ENCODE measurements at regions not wholly inside any gene's neighbourhood (a gene's known extent, or its start where the extent isn't known, plus 50 kb on each side); places are given as distances from the start of the nearest gene placed in this dataset.

DNA sequence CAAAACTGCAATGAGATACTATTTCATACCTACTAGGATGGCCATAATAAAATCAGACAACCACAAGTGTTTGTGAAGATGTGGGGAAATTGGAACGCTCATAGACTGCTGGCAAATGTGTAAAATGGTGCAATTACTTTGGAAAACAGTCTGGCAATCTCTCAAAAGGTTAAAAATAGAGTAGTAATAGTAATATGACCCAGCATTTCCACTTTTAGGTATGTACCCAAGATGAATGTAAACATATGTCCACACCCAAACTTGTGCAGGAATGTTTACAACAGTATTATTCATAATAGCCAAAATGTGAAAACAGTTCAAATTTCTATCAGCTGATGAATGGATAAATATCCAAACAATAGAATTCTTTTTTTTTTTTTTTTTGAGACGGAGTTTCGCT lies 731.6 kb upstream of the ANKRD30A start:
- Histone ChIP-seq H3K9me3 (no peaks in the 10 kb centered on the region), H3K27ac (no peak overlapping the region), H3K4me1 (no peaks in the 10 kb centered on the region), H3K36me3 (no peaks in the 10 kb centered on the region), H3K4me3 (no peak overlapping the region), H3K27me3 (no peaks in the 10 kb centered on the region)
- ATAC-seq (no peak), DNase-seq (no peak)
- no peak for TF ChIP-seq POLR2A (IDR thresholded peaks at IDR 0.05)
- TF ChIP-seq, protein P1, sequence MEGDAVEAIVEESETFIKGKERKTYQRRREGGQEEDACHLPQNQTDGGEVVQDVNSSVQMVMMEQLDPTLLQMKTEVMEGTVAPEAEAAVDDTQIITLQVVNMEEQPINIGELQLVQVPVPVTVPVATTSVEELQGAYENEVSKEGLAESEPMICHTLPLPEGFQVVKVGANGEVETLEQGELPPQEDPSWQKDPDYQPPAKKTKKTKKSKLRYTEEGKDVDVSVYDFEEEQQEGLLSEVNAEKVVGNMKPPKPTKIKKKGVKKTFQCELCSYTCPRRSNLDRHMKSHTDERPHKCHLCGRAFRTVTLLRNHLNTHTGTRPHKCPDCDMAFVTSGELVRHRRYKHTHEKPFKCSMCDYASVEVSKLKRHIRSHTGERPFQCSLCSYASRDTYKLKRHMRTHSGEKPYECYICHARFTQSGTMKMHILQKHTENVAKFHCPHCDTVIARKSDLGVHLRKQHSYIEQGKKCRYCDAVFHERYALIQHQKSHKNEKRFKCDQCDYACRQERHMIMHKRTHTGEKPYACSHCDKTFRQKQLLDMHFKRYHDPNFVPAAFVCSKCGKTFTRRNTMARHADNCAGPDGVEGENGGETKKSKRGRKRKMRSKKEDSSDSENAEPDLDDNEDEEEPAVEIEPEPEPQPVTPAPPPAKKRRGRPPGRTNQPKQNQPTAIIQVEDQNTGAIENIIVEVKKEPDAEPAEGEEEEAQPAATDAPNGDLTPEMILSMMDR (IDR thresholded peaks at IDR 0.05): no peak
- intact Hi-C loops (cut with DNase I): no loop called here
- 81% methylated on average over 3 of the region's 3 CpGs for WGBS (ENCODE audit: insufficient coverage, low coverage, low lambda C conversion rate, missing lambda C conversion rate)

DNA sequence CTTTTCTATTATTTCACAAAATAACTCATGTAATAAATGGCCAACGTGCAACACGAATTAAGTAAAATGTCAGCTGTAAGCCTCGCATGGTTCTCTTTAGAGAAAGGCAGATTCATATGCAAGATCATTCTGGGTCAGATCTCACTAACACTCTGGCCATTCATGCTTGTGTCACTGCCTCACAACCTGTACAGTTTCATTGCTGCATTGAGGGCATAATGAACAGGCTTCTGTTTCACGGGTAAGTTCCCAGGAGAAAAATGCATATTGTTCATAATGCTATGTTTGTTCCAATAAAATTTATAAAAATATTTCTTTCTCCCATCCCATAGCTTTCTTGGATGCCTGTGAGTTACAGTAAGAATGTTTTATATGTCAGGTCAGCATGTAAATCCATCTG lies 734.0 kb upstream of the ANKRD30A start:
- H3K4me3 ChIP-seq: no peak overlapping the region
- H3K27me3 ChIP-seq: no peaks in the 10 kb centered on the region
- no peaks in the 10 kb centered on the region for H3K9me3 ChIP-seq
- ATAC-seq: no peak
- DNase-seq: no peak
- no peaks in the 10 kb centered on the region for H3K36me3 ChIP-seq
- no peak for TF ChIP-seq POLR2A (IDR thresholded peaks at IDR 0.05)
- TF ChIP-seq, protein P1 (IDR thresholded peaks at IDR 0.05): no peak
- intact Hi-C loops (cut with DNase I): no loop called here
- WGBS (ENCODE audit: insufficient coverage, low coverage, low lambda C conversion rate, missing lambda C conversion rate): 70% methylated on average over 4 of the region's 4 CpGs
- H3K4me1 ChIP-seq: no peaks in the 10 kb centered on the region
- H3K27ac ChIP-seq: no peak overlapping the region

DNA sequence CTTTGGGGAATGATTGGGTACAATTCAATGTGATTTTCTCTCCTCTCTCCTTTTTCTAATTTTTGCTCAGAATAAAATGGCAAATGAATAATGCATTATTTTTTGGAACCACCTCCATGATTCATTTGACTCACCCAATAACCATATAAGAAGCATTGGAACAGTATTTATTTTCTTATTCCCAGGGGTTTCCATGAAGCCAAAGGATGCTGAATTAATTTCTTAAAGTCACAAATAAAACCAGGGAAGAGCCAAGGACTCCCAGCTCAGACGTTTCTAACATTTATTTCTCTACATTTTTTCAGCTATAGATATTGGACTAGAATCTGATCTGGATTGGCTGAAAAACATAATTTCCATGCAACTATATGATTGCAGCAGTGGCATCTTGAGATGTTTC lies 735.2 kb upstream of the ANKRD30A start:
- no peaks in the 10 kb centered on the region for H3K9me3 ChIP-seq
- ATAC-seq (no peak), DNase-seq (no peak)
- 30% methylated on average over 1 of the region's 1 CpG for WGBS (ENCODE audit: insufficient coverage, low coverage, low lambda C conversion rate, missing lambda C conversion rate)
- no peaks in the 10 kb centered on the region for H3K27me3 ChIP-seq
- no peaks in the 10 kb centered on the region for H3K4me1 ChIP-seq
- TF ChIP-seq, protein P1 (IDR thresholded peaks at IDR 0.05): no peak
- TF ChIP-seq POLR2A (IDR thresholded peaks at IDR 0.05): no peak
- no peak overlapping the region for H3K4me3 ChIP-seq
- H3K27ac ChIP-seq: no peak overlapping the region
- H3K36me3 ChIP-seq: no peaks in the 10 kb centered on the region
- intact Hi-C loops (cut with DNase I): no loop called here

DNA sequence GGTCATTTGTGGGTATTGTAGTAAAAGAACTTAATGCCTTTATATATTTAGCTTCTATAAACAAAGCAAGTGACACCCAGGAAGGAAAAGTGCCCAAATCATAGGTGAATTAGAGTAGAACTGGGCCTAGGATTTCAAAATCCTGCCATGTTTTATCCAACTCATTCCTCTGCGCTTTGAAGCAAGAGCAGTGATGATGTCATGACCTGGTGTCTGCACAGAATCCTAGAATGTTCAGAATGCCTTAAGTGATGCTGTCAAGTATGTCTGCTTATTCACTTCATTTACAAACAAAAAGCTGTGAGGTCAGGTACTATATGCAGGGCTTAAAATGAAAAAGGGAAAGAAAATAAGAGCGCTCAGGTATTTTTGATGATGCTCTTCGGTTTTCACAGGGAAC lies 737.2 kb upstream of the ANKRD30A start:
- intact Hi-C loops (cut with DNase I): no loop called here
- H3K9me3 ChIP-seq: no peaks in the 10 kb centered on the region
- no peak for ATAC-seq

More for the DNA sequence above, 737.2 kb upstream of the ANKRD30A start:
- H3K36me3 ChIP-seq: no peaks in the 10 kb centered on the region
- TF ChIP-seq, protein P1 (IDR thresholded peaks at IDR 0.05): no peak
- no peak for TF ChIP-seq POLR2A (IDR thresholded peaks at IDR 0.05)
- 79% methylated on average over 3 of the region's 3 CpGs for WGBS (ENCODE audit: insufficient coverage, low coverage, low lambda C conversion rate, missing lambda C conversion rate)
- H3K27me3 ChIP-seq: no peaks in the 10 kb centered on the region
- H3K27ac ChIP-seq: no peak overlapping the region
- H3K4me1 ChIP-seq: no peaks in the 10 kb centered on the region
- no peak for DNase-seq
- H3K4me3 ChIP-seq: no peak overlapping the region

All from right lobe of liver (tissue), 6 donors.